Muscle of leg (tissue), 3 donors: ENCODE measurements at regions not wholly inside any gene's neighbourhood (a gene's known extent, or its start where the extent isn't known, plus 50 kb on each side); places are given as distances from the start of the nearest gene placed in this dataset.
A peak's percentile ranks its signal among the peaks of the same experiment; 100 is the strongest.

Source experiments
- DNase-seq: peaks from one replicate; pipeline ENCODE4 v3.0.0; 2013
- H3K27ac ChIP-seq: one replicate; pipeline ENCODE4 v1.5.1; 2013; ENCODE audit warnings: mild to moderate bottlenecking, low read length, control low read depth
- H3K27me3 ChIP-seq: one replicate; pipeline ENCODE4 v1.6.1; 2013; ENCODE audit warnings: low read length; ENCODE audit not compliant: control insufficient read depth, insufficient read depth
- H3K36me3 ChIP-seq: one replicate; pipeline ENCODE4 v1.6.1; 2013; ENCODE audit warnings: low read length; ENCODE audit not compliant: control insufficient read depth, insufficient read depth
- H3K4me1 ChIP-seq: one replicate; pipeline ENCODE4 v1.6.1; 2013; ENCODE audit warnings: low read length; ENCODE audit not compliant: control insufficient read depth, insufficient read depth
- H3K4me3 ChIP-seq: one replicate; pipeline ENCODE4 v1.5.1; 2013; ENCODE audit warnings: low read length, control low read depth
- H3K9me3 ChIP-seq: replicated peaks from 2 replicates; pipeline ENCODE4 v1.6.1; 2013; ENCODE audit warnings: low read depth, low read length; ENCODE audit not compliant: control insufficient read depth
- WGBS: methylation state at CpG from one replicate; pipeline ENCODE4 v1.1.5; 2013; ENCODE audit warnings: missing lambda C conversion rate; ENCODE audit not compliant: insufficient coverage; 5-methylcytosine and 5-hydroxymethylcytosine counted together

DNA sequence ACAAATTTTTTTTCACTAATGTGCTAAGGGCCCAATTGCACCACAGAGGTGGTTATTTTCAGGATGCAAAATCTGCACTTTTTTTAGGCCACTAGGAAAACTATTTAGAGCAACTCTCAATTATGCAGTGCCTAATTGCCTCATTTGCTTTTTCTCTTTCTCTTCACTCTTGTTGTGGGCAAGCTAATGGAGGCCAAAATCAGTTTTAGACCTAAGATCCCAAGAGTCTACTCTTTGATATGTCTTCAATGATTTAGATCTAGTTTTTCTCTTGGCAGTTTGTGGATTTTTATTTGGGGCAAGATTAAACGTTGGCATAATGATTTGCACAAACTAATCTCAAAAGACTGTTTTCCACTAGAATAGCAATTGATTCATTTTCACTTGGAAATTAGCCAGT lies 1996.9 kb downstream of the LRRC4C start:
- WGBS = no CpG with 5 or more reads among the region's 1 CpG

DNA sequence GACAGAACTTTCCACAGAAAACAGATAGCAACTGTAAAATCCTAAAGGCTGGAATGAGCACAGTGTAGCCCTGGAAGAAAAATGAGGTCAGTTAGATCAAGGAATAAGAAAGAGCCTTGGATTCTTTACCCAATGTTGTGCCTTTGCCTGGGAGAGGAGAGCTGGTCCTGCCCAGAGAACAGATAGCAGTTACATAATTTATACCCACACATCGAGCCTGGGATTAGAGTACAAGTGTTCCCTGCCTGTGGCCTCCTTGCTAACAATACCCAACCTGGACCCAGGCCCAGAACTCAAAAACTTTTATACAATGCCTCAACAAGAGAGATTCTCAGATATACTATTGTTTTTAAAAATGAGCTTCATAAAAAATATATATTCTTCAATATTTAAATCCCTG lies 1998.4 kb downstream of the LRRC4C start:
- no peaks in the 10 kb centered on the region for H3K27me3 ChIP-seq
- WGBS = no CpG with 5 or more reads among the region's 1 CpG

More for the DNA sequence above, 1996.9 kb downstream of the LRRC4C start:
- Histone ChIP-seq H3K27ac (no peak overlapping the region), H3K4me3 (no peak overlapping the region), H3K36me3 (no peaks in the 10 kb centered on the region), H3K9me3 (no peaks in the 10 kb centered on the region), H3K27me3 (no peaks in the 10 kb centered on the region), H3K4me1 (no peaks in the 10 kb centered on the region)
- DNase-seq = no peak

DNA sequence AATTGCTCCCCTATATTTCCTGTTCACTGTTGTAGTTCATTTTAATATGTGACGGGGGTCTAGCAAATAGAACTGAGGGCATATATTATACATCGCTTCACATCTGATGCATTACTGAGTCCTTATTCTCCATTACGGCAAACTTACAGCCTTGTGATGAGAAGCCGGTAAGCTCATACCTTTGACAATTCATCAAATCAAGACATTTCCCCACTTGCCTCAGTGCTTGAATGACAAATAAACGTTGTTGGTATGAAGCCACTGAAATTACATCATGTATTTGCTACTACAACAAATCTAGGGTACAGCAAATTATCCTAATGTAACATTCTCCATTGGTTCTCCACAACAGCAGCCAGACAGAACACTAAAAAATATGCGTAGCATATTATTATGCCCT lies 1999.8 kb downstream of the LRRC4C start:
- H3K4me1 ChIP-seq = no peaks in the 10 kb centered on the region
- H3K27ac ChIP-seq = no peak overlapping the region
- H3K36me3 ChIP-seq = no peaks in the 10 kb centered on the region
- no CpG with 5 or more reads among the region's 6 CpGs for WGBS
- H3K9me3 ChIP-seq = no peaks in the 10 kb centered on the region
- no peaks in the 10 kb centered on the region for H3K27me3 ChIP-seq
- H3K4me3 ChIP-seq = no peak overlapping the region
- no peak for DNase-seq

More for the DNA sequence above, 1998.4 kb downstream of the LRRC4C start:
- Histone ChIP-seq H3K4me3 (no peak overlapping the region), H3K9me3 (no peaks in the 10 kb centered on the region), H3K36me3 (no peaks in the 10 kb centered on the region), H3K4me1 (no peaks in the 10 kb centered on the region), H3K27ac (no peak overlapping the region)
- no peak for DNase-seq

DNA sequence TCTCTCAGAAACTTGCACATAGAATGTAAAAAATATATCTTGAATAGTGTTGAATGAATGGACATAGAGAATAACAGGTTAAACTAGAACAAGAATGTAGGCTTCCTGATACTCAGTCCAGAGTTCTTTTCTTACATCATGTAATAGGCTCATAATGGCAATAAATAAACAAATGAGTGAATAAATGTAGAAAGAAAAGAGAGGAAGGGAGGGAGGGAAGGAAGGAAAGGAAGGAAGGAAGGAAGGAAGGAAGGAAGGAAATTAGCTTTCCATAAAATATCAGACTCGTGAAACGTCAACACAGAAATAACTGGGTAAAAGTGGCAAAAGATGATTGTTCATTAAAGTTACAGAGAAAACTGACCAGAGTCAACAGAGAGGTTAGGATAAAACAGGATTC lies 2001.0 kb downstream of the LRRC4C start:
- H3K27ac ChIP-seq = no peak overlapping the region
- no peaks in the 10 kb centered on the region for H3K27me3 ChIP-seq
- no peaks in the 10 kb centered on the region for H3K9me3 ChIP-seq
- no peaks in the 10 kb centered on the region for H3K4me1 ChIP-seq
- DNase-seq = no peak
- H3K4me3 ChIP-seq = no peak overlapping the region
- no CpG with 5 or more reads among the region's 2 CpGs for WGBS
- H3K36me3 ChIP-seq = no peaks in the 10 kb centered on the region

DNA sequence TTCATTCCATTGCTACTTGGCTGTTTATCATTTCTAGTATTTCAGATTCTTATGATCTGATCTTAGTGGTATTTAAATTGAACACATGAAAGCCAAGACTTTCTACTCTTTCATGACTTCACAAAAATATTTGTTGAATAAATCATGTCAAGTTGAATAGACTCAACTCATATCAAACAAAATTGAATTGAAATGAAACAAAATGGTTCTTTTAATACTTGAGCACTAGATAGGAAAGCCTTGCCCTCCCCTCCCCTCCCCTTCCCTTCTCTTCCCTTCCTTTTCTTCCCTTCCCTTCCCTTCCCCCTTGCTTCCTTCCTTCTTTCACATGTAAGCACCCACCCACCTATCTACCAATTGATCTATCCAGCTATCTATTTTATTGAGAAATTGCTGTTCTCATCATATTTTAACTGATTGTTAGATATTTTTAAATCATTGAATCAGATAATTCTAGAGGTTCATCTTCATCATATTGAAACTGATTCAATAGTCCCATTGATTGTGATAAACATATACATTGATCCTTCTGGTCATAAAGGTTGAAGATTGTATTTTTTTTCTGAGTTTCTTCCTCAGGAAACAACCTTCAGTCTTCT lies 2015.9 kb downstream of the LRRC4C start:
- Histone ChIP-seq H3K36me3 (no peaks in the 10 kb centered on the region), H3K4me1 (no peaks in the 10 kb centered on the region), H3K27me3 (no peaks in the 10 kb centered on the region), H3K4me3 (no peak overlapping the region), H3K9me3 (peaks cover 2% of the 10 kb centered on the region), H3K27ac (no peak overlapping the region)
- no peak for DNase-seq

DNA sequence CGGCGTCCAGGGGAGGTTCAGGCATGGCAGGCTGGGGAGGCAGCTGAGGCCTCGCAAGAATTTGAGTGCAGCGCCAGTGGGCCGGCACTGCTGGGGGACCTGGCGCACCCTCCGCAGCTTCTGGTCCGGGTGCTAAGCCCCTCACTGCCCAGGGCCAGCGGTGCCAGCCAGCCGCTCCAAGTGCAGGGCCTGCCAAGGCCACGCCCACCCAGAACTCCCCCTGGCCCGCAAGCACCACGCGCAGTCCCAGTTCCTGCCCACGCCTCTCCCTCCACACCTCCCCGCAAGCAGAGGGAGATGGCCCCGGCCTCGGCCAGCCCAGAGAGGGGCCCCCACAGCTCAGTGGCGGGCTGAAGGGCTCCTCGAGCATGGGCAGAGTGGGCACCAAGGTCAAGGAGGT lies 2017.3 kb downstream of the LRRC4C start:
- 94% methylated on average over 16 of the region's 20 CpGs for WGBS
- no peak overlapping the region for H3K27ac ChIP-seq
- H3K9me3 ChIP-seq = peaks cover 2% of the 10 kb centered on the region
- no peak for DNase-seq
- no peaks in the 10 kb centered on the region for H3K27me3 ChIP-seq
- H3K4me3 ChIP-seq = no peak overlapping the region
- H3K4me1 ChIP-seq = no peaks in the 10 kb centered on the region
- no peaks in the 10 kb centered on the region for H3K36me3 ChIP-seq

DNA sequence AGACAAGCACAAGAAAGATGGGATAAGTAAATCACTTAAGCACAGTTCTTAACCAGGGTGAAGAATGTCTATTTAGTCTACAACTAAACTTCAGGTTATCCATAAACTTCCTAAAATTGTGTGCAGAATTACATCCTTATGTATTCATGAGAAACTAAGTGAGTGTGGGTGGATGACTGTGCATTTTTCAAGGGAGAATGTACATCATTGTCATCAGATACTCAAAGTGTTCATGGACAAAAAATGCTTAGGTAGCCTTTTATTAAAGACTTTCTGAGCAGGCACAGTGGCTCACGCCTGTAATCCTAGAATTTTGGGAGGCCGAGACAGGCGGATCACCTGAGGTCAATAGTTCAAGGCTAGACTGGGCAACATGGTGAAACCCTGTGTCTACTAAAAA lies 2023.8 kb downstream of the LRRC4C start:
- Histone ChIP-seq H3K4me1 (no peaks in the 10 kb centered on the region), H3K9me3 (no peaks in the 10 kb centered on the region), H3K27me3 (no peaks in the 10 kb centered on the region), H3K36me3 (no peaks in the 10 kb centered on the region), H3K27ac (no peak overlapping the region), H3K4me3 (no peak overlapping the region)
- no peak for DNase-seq
- 74% methylated on average over 3 of the region's 3 CpGs for WGBS

DNA sequence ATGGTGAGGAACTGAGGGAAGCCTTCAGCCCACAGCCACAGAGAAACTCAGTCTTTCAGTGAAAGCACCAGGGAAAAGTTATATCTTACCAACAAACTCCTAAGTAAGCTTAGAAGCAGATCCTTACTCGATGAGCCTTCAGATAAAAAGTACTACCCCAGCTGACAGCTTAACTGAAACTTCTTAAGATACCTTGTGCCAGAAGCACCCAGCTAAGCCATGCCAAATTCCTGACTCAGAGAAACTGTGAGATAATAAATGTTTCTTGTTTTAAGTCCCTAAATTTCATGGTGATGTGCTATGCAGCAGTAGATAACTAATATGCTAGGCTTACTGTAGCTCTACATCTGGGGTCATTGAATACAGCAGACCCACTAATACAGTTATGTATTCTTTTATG lies 2025.0 kb downstream of the LRRC4C start:
- Histone ChIP-seq H3K36me3 (no peaks in the 10 kb centered on the region), H3K27me3 (no peaks in the 10 kb centered on the region), H3K4me3 (no peak overlapping the region), H3K4me1 (no peaks in the 10 kb centered on the region), H3K27ac (no peak overlapping the region), H3K9me3 (no peaks in the 10 kb centered on the region)
- no peak for DNase-seq
- WGBS = no CpG with 5 or more reads among the region's 1 CpG

DNA sequence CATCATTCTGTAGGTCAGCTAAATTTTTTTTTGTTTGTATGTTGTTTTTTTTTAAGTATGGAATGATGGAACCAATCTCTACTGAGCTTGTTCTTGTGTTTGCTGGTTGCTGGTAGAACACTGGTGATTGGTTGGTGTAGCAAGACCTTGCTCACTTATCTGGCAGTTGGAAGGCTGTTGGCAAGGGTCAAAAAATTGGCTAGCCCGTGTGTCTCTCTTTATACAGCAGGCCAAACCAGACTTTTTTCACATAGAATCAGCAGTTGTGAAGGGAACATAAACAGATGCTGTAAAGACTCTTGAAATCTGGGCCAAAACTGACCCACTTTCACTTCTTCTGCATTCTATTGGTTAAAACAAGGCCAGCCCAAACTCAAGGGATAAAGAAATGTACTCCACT lies 2026.5 kb downstream of the LRRC4C start:
- no CpG with 5 or more reads among the region's 1 CpG for whole genome bisulfite sequencing
- DNase-seq = peak; percentile 3

DNA sequence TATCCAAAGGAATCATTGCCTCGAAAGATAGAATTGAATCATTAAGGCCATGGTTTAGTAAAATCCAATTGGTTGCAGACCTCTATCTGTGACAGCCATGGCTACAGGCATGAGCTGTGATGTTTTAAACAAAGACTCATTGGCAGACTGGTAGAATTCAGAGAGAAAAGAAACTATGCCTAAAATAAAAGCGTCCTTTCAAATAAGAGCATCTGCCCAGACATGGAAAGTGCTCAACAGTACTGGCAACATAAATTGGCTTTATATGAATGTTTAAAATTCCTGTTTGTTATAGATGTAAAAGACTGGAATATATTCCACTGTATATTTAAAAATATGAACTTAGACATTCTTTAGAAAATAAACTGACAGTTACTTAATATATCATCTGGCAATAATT lies 2034.2 kb downstream of the LRRC4C start:
- Histone ChIP-seq H3K36me3 (no peaks in the 10 kb centered on the region), H3K27me3 (no peaks in the 10 kb centered on the region), H3K27ac (no peak overlapping the region), H3K9me3 (no peaks in the 10 kb centered on the region), H3K4me1 (no peaks in the 10 kb centered on the region), H3K4me3 (no peak overlapping the region)
- DNase-seq = no peak
- whole genome bisulfite sequencing = no CpG with 5 or more reads among the region's 2 CpGs

More for the DNA sequence above, 2026.5 kb downstream of the LRRC4C start:
- H3K27me3 ChIP-seq = no peaks in the 10 kb centered on the region
- H3K36me3 ChIP-seq = no peaks in the 10 kb centered on the region
- no peak overlapping the region for H3K4me3 ChIP-seq
- H3K27ac ChIP-seq = no peak overlapping the region
- no peaks in the 10 kb centered on the region for H3K4me1 ChIP-seq
- no peaks in the 10 kb centered on the region for H3K9me3 ChIP-seq

DNA sequence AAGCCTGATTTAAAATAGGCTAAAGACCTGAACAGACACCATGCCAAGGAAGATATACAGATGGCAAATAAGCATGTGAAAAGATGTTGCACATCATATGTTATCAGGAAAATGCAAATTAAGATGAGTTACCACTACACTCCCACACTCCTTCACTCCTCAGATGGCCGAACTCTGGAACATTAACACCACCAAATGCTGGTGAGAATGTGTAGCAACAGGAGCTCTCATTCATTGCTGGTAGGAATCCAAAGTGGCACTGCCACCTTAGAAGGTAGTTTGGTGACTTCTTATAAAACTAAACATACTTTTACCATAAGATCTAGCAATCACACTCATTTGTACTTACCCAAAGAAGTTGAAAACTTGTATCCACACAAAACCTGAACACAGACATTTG lies 2047.3 kb downstream of the LRRC4C start:
- Histone ChIP-seq H3K9me3 (peaks cover 6% of the 10 kb centered on the region), H3K4me1 (no peaks in the 10 kb centered on the region), H3K27me3 (no peaks in the 10 kb centered on the region), H3K36me3 (no peaks in the 10 kb centered on the region), H3K4me3 (no peak overlapping the region), H3K27ac (no peak overlapping the region)
- no CpG with 5 or more reads among the region's 1 CpG for WGBS
- no peak for DNase-seq
